GM12875 (cell line): ENCODE measurements at regions not wholly inside any gene's neighbourhood (a gene's known extent, or its start where the extent isn't known, plus 50 kb on each side); places are given as distances from the start of the nearest gene placed in this dataset.

ENCODE experiments used
- H3K4me3 ChIP-seq: one replicate; pipeline ENCODE4 v1.5.1; 2011; ENCODE audit warnings: low read depth, low read length, control low read depth
- CTCF ChIP-seq: IDR thresholded peaks from 2 replicates; pipeline ENCODE4 v1.5.1; 2011; ENCODE audit warnings: low read depth, mild to moderate bottlenecking, control low read depth, inconsistent platforms, low read length, moderate library complexity, borderline replicate concordance; ENCODE audit not compliant: insufficient read depth

- no peak for TF ChIP-seq CTCF
- no peak overlapping the region for H3K4me3 ChIP-seq
Measured at GRCh38 chr6:163937071-163937470, 522.6 kb downstream of the QKI start.

- no peak overlapping the region for H3K4me3 ChIP-seq
- no peak for TF ChIP-seq CTCF
Measured at GRCh38 chr6:163935158-163935762, 520.7 kb downstream of the QKI start.

GRCh38 chr6:163930012-163930411 lies 515.5 kb downstream of the QKI start:
- no peak overlapping the region for H3K4me3 ChIP-seq
- TF ChIP-seq CTCF: no peak

GRCh38 chr6:163929538-163929937 lies 515.0 kb downstream of the QKI start:
- no peak for TF ChIP-seq CTCF
- H3K4me3 ChIP-seq: no peak overlapping the region

GRCh38 chr6:163926642-163927041 lies 512.1 kb downstream of the QKI start:
- H3K4me3 ChIP-seq: no peak overlapping the region
- no peak for TF ChIP-seq CTCF

GRCh38 chr6:163925839-163926238 lies 511.3 kb downstream of the QKI start:
- TF ChIP-seq CTCF: no peak
- no peak overlapping the region for H3K4me3 ChIP-seq

GRCh38 chr6:163923658-163924411 lies 509.3 kb downstream of the QKI start:
- H3K4me3 ChIP-seq: no peak overlapping the region
- TF ChIP-seq CTCF: no peak
